ENCODE measurements at regions not wholly inside any gene's neighbourhood (a gene's known extent, or its start where the extent isn't known, plus 50 kb on each side); places are given as distances from the start of the nearest gene placed in this dataset.

GRCh38 chr11:70543611-70544010 lies 145.3 kb downstream of the CTTN start:
- no peak for ATAC-seq (ENCODE audit: poor library complexity)
- intact Hi-C loops (cut with DNase I), result no loop called here
- no peak for DNase-seq

DNA sequence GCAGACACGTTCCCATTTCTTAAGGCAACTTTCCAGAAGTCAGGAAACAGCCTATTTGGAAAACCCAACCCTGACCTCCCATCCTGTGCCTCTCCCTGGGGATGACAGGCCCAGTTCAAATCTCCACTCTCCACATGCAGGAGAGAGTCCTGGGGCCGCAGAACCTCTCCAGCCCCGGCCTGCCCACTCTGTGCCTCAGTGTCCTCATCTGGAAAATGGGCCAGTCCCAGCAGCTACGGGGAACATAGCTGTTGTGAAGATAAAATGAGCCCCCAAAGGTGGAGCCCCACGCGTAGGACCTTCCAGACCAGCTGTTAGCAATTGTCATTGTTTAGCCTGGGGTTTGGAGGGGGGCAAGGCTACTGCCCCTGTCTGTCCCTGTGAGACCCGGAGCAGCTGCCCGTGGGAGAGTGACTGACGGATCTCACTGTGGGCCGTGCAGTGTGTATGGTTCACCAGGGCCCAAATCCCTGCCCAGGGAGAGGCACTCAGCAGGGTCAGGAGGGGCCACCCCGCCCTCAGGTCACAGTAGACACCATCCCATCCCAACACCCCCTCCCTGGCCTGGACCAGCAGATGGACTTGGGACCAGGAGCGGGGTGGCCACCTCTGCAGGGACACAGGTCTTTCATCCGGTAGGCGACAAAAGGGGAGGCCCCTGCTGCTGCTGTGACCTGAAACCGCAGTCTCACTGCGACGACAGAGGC lies 145.9 kb downstream of the CTTN start:
- no peak for ATAC-seq (ENCODE audit: poor library complexity)
- no peak for DNase-seq
- intact Hi-C loops (cut with DNase I), result no loop called here

- no peak for DNase-seq
- ATAC-seq (ENCODE audit: poor library complexity), result no peak
- intact Hi-C loops (cut with DNase I), result no loop called here
These were observed 146.7 kb downstream of the CTTN start for GRCh38 chr11:70544774-70545609.

DNA sequence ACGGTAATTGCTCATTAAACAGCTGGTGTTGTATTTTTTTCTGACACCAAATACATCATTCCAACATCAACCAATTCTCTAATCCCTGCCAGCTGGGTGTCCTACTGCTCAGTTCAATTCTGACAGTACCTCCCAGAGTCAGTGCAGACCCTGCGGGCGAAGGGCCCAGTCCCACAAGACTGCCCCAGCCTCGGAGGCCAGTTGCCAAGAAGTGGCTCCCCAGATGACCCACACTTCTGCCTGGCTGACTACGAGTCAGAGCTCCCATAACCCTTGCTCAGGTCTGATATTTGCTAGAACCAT lies 147.2 kb downstream of the CTTN start:
- no peak for ATAC-seq (ENCODE audit: poor library complexity)
- intact Hi-C loops (cut with DNase I), result no loop called here
- DNase-seq, result no peak

DNA sequence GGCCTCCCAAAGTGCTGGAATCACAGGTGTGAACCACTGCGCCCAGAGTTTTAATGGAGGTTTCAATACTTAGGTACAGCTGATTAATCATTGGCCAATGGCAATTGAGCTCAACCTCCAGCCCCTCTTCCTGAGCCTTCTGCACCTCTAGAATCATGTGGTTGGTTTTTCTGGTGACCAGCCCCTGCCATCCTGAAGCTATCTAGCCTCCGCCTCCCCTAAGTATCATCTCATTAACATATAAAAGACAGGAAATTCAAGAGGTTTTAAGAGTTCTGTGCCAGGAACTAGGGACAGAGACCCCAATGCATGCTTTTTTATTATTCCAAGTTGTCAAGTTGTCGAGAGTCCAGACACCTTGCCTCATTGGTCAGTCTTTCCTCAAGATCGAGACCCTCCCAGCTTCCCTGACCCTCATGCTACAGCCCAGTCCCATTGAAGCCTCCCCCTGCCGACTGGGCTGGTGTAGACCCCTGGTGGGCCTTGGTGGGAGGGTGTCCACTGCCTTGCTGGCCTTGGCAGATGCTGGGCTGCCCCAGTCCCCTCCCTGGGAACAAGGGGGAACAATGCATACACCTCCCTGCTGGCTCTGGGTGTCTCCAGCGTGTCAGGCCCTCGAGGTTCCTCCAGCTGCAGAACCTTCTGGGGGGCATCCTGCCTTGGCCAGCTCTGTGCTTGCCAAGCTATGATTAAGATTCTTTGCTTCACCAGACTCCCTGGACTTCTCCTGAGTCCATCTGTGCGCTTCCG lies 148.0 kb downstream of the CTTN start:
- DNase-seq, result peak; percentile 9
- intact Hi-C loops (cut with DNase I), result no loop called here
- ATAC-seq (ENCODE audit: poor library complexity), result no peak

DNA sequence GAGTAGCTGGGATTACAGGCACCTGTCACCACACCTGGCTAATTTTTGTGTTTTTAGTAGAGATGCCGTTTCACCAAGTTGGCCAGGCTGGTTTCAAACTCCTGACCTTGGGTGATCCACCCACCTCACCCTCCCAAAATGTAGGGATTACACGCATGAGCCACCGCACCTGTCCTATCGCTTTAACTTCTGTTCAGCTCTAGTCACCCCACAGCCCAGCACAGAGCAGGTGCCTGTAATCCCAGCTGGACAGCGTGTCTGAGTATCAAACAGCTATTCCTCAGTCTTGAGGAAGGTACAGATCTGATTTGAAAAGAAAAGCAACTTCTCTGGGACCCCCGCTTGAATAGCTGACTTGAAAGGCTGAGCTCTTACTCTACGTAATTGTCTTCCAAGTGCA lies 149.1 kb downstream of the CTTN start:
- no peak for ATAC-seq (ENCODE audit: poor library complexity)
- DNase-seq, result peak; percentile 2
- intact Hi-C loops (cut with DNase I), result no loop called here

DNA sequence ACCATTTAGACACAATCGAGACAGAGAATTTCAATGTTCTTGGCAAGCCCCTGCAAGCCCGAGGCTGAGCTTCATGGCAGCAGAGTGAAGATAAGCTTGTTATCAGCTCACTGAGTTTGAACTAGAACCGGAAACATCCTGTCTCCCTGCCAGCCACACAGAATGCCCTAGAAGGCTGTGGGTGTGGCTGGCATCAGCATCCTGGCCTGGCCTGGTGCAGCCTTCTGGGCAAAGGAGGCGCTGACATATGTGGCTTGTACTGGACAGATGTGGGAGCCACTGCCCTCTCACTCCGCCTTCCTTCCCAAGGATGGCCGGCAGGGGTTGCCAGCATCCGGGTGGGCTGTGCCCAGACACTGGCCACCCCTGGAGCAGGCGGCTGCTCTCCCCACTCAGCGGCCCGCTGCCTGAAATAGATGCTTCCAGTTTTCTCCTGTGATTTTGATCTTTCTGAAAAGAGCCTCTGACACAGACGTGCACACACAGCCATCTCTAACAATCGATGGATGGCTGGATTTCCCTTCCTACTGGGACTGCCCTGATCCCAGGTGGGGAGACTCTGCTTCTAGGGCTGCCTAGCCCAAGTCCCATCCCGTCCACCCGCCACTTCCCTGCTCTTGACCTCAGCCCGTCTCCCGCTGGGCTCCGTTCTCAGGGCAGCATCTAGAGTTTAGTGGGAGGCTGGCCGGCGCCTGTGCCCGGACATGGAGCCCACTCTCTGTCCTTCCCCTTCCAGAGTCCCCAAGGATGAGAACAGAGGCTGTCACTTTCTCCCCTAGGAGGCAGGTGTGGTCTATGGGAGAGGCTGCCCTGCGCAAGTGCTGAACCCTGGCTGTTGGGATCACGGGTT lies 149.7 kb downstream of the CTTN start:
- peak; percentile 47 for DNase-seq
- ATAC-seq (ENCODE audit: poor library complexity), result peak; percentile 71
- intact Hi-C loops (cut with DNase I), result no loop called here

GRCh38 chr11:70548976-70549375 lies 150.6 kb downstream of the CTTN start:
- DNase-seq (peak; percentile 34), ATAC-seq (ENCODE audit: poor library complexity) (no peak)

DNA sequence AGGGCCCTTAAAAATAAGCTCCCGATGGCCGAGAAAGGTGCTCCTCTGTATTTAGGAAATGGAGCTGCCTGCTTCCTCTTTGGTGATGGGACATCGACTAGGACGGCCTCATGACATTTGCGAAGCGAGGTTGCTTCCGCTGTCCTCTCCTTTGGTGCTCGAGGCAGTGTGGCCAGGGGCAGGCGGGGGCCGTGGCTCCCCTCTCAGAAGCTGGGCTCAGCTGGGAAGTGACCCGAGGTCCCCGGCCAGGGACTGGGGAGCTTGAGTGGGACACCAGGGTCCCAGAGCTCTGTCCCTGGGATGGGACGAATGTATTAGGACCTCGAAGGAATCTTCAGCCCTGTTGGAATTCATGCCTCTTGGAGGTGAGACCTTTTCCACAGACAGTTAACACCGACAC lies 151.1 kb downstream of the CTTN start:
- intact Hi-C loops (cut with DNase I), result no loop called here
- DNase-seq, result no peak
- ATAC-seq (ENCODE audit: poor library complexity), result no peak

More at GRCh38 chr11:70548976-70549375, 150.6 kb downstream of the CTTN start:
- intact Hi-C loops (cut with DNase I), result no loop called here

DNA sequence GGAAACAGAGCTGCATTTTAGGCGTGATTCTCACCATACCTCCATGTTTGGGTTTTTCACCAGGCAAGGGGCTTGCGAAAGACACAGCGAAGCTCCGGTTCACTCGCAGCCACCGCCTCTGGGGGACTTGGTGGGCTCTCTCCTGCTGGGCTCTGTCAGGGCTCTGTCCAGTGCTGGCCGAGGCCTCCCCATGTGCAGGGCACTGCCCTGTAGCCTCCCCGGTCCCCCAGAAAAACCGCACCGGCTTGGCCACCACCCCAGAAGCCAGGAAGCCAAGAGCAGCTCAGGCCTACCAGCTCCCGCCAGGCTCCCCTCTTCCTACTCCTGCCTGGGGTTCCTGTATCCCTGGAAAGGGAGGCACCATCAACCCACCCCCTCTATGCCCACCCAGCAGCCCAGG lies 151.5 kb downstream of the CTTN start:
- intact Hi-C loops (cut with DNase I), result no loop called here
- ATAC-seq (ENCODE audit: poor library complexity), result no peak
- peak; percentile 29 for DNase-seq

- intact Hi-C loops (cut with DNase I), result no loop called here
- no peak for ATAC-seq (ENCODE audit: poor library complexity)
- DNase-seq, result peak; percentile 27
These were observed 152.3 kb downstream of the CTTN start for GRCh38 chr11:70550456-70551195.

GRCh38 chr11:70551351-70552166 lies 153.2 kb downstream of the CTTN start:
- ATAC-seq (ENCODE audit: poor library complexity) (no peak), DNase-seq (peak; percentile 33)
- intact Hi-C loops (cut with DNase I), result no loop called here

- no peak for ATAC-seq (ENCODE audit: poor library complexity)
- DNase-seq, result peak; percentile 28
- intact Hi-C loops (cut with DNase I), result no loop called here
These were observed 154.1 kb downstream of the CTTN start for GRCh38 chr11:70552167-70553150.

DNA sequence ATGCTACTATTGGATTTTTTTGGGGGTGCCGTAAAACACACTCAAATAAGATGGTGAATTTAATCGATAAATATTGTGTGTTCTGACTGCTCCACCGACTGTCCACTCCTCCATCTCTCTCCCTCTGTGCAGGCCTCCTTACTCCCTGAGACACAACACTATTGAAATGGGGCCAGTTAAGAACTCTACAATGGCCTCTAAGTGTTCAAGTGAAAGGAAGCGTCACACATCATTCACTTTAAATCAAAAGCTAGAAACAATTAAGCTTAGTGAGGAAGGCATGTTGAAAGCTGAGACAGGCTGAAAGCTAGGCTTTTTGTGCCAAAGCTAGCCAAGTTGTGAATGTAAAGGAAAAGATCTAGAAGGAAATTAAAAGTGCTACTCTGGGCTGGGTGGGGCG lies 156.7 kb downstream of the CTTN start:
- ATAC-seq (ENCODE audit: poor library complexity), result no peak
- intact Hi-C loops (cut with DNase I), result no loop called here
- DNase-seq, result no peak

DNA sequence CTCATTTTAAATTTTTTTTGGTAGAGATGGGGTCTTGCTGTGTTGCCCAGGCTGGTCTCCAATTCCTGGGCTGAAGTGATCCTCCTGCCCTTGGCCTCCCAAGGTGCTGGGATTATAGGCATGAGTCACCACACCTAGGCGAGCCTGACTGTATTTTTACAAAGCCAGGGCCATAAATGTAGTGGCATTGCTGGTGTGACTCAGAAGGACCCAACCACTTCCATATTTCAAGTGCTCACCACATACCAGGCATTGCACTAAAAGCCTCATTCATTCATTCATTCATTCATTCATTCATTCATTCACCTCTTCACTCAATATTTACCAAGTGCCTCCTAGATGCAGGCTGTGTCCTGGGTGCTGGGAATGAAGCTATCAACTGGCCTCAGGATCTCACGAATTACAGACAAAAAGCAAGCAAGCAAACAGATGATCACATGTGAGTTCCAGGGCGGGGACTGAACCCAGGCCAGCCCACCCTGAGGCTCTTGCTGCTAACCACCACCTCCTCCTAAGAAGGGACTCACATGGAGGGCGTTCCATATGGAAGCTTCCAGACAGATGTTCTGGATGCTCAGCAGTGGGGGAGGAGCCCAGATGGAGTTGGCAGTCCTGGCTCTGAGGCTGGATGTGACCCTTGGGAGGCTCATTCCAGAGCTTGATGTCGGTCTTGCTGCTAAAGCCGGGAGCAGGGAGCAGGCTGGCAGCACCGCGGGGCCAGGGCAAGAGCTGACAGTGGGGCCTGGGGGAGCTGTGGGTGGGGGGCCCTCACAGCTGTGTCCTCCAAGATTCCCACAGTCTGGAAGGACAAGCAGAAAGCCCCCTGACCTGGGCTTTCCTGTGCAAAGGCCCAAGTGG lies 158.8 kb downstream of the CTTN start:
- peak; percentile 31 for DNase-seq
- no peak for ATAC-seq (ENCODE audit: poor library complexity)
- intact Hi-C loops (cut with DNase I), result no loop called here
